ENCODE measurements at regions not wholly inside any gene's neighbourhood (a gene's known extent, or its start where the extent isn't known, plus 50 kb on each side); places are given as distances from the start of the nearest gene placed in this dataset.

DNA sequence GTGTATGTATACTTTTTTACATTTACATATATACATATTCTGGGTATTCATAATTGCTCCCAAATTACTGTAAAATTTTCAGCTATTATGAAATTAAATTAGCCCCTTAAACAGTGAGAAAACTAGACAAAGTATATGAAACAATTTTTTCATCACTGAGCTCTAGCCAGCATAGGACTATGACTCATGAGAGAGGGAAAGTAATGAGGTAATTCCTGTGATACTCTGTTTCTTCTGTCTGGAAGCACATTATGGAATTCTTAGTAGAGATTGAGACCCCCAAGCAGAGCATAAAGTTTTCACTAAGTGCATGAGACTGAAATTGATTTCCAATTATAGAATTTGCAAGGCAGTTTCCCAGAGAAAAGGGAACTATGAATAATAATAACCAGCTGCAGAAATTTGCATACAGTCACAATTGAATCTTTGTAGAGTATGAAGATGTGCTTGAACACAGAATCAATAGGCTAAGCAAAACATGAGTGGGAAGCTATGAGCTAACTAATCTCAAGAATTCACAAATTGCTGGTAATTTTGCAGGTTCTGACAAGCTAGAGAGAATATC is 779.3 kb downstream of the ARAP2 start:
- Histone ChIP-seq H3K36me3 (no peaks in the 10 kb centered on the region), H3K27ac (no peak overlapping the region), H3K4me1 (no peaks in the 10 kb centered on the region), H3K9me3 (no peaks in the 10 kb centered on the region), H3K4me3 (no peak overlapping the region), H3K27me3 (no peaks in the 10 kb centered on the region)
- no peak for TF ChIP-seq POLR2A (IDR thresholded peaks at IDR 0.05)
- no peak for TF ChIP-seq CTCF (IDR thresholded peaks at IDR 0.05)
- intact Hi-C loops (cut with DNase I) = no loop called here
- DNase-seq (no peak), ATAC-seq (no peak)

DNA sequence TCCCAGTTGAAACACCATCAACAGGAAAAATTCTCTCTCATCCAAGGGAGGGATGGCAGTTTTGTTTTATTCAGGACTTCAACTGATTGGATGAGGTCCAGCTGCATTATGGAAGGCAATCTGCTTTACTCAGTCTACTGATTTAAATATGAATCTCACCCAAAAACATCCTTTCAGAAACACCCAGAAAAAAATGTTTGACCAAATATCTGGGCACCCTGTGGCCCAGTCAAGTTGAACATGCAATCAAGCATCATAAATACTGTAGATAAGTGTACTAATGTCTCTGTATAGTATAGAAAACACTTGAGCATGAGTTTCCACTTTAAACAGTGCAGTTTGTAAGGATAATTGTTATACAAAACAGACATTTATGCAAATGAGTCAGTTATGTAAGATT is 753.2 kb downstream of the ARAP2 start:
- DNase-seq = no peak
- no peak overlapping the region for H3K27ac ChIP-seq
- no peaks in the 10 kb centered on the region for H3K27me3 ChIP-seq
- H3K36me3 ChIP-seq = no peaks in the 10 kb centered on the region
- intact Hi-C loops (cut with DNase I) = no loop called here
- ATAC-seq = no peak
- H3K4me1 ChIP-seq = no peaks in the 10 kb centered on the region
- H3K4me3 ChIP-seq = no peak overlapping the region
- H3K9me3 ChIP-seq = no peaks in the 10 kb centered on the region
- no peak for TF ChIP-seq POLR2A (IDR thresholded peaks at IDR 0.05)
- TF ChIP-seq CTCF (IDR thresholded peaks at IDR 0.05) = no peak

DNA sequence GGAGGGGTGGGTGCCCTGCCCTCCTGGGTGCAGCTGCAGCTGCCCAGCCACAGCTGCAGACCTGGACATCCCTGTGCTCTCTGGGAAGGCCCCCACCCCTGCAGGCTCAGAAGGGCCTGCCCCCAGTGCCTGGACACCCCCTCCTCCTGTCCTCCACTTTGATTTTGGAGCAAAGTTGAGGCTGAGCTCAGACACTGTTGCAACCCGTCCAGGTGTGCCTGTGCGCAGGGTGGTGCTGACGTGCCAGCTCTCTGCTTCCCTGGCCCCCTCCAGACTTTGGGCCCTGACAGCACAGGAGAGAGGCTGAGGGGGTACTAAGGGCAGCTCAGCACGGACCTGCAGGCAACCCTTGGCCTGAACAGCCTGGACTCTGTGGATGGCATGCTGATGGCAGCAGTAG is 750.3 kb downstream of the ARAP2 start:
- Histone ChIP-seq H3K4me1 (no peaks in the 10 kb centered on the region), H3K27me3 (no peaks in the 10 kb centered on the region), H3K9me3 (no peaks in the 10 kb centered on the region), H3K36me3 (no peaks in the 10 kb centered on the region), H3K27ac (no peak overlapping the region), H3K4me3 (no peak overlapping the region)
- no peak for TF ChIP-seq POLR2A (IDR thresholded peaks at IDR 0.05)
- no peak for TF ChIP-seq CTCF (IDR thresholded peaks at IDR 0.05)
- peak in 1 of 4 donors; percentile 44 for ATAC-seq
- DNase-seq = peak in 1 of 3 donors; percentile 27
- intact Hi-C loops (cut with DNase I) = no loop called here
- 80% methylated on average over 4 of the region's 4 CpGs for WGBS (ENCODE audit: insufficient coverage, low coverage, low lambda C conversion rate, missing lambda C conversion rate)

DNA sequence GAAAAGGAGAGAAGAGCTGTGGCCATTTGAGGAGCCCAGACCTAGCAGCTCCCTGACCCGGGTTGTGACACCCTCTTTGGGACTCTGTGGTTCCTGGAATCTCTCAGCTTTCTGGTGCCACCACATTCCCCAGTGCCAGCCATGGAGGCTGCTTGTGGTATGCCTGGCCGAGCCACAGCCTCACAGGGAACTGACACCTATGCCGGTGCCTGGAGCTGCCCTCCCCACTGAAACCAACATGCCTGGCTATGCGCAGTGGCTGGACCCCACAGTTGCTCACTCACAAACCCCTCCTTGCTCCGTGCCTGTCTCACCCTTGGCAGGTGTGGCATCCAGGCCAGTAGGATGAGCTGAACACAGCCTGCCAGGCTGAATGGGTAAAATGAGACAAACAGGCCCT is 749.4 kb downstream of the ARAP2 start:
- Histone ChIP-seq H3K4me3 (no peak overlapping the region), H3K4me1 (no peaks in the 10 kb centered on the region), H3K36me3 (no peaks in the 10 kb centered on the region), H3K9me3 (no peaks in the 10 kb centered on the region), H3K27ac (no peak overlapping the region), H3K27me3 (no peaks in the 10 kb centered on the region)
- DNase-seq (peak in 1 of 3 donors; percentile 40), ATAC-seq (no peak)
- TF ChIP-seq CTCF (IDR thresholded peaks at IDR 0.05) (no peak), POLR2A (IDR thresholded peaks at IDR 0.05) (no peak)
- intact Hi-C loops (cut with DNase I) = no loop called here
- 42% methylated on average over 2 of the region's 5 CpGs for WGBS (ENCODE audit: insufficient coverage, low coverage, low lambda C conversion rate, missing lambda C conversion rate)

- ATAC-seq = no peak
- intact Hi-C loops (cut with DNase I) = no loop called here
- no peak for TF ChIP-seq POLR2A (IDR thresholded peaks at IDR 0.05)
- no peak for TF ChIP-seq CTCF (IDR thresholded peaks at IDR 0.05)
Observed at GRCh38 chr4:35500812-35501211, 743.5 kb downstream of the ARAP2 start.

More at GRCh38 chr4:35500812-35501211, 743.5 kb downstream of the ARAP2 start:
- H3K9me3 ChIP-seq = no peaks in the 10 kb centered on the region
- no peaks in the 10 kb centered on the region for H3K27me3 ChIP-seq
- H3K27ac ChIP-seq = no peak overlapping the region
- no peak overlapping the region for H3K4me3 ChIP-seq
- no peak for DNase-seq
- H3K36me3 ChIP-seq = no peaks in the 10 kb centered on the region
- WGBS (ENCODE audit: insufficient coverage, low coverage, low lambda C conversion rate, missing lambda C conversion rate) = 30% methylated on average over 2 of the region's 2 CpGs
- no peaks in the 10 kb centered on the region for H3K4me1 ChIP-seq

Measured in right lobe of liver (tissue), 6 donors.